ENCODE measurements at regions not wholly inside any gene's neighbourhood (a gene's known extent, or its start where the extent isn't known, plus 50 kb on each side); places are given as distances from the start of the nearest gene placed in this dataset.

- TF ChIP-seq CTCF (IDR thresholded peaks at IDR 0.05; ENCODE audit: control extremely low read depth in 1 of 3, insufficient read depth in 1 of 3, low read depth in 1 of 3, low read length in 3 of 3) (no peak), POLR2A (IDR thresholded peaks at IDR 0.05; ENCODE audit: control extremely low read depth in 1 of 2, low read depth in 2 of 2, low read length in 2 of 2) (no peak), MAFK (IDR thresholded peaks at IDR 0.05; ENCODE audit: low read depth, low read length) (no peak), CTBP2 (IDR thresholded peaks at IDR 0.05; ENCODE audit: borderline replicate concordance, insufficient read depth, insufficient read length, low read length) (no peak), BACH1 (IDR thresholded peaks at IDR 0.05; ENCODE audit: low read length) (no peak), ATF2 (IDR thresholded peaks at IDR 0.05; ENCODE audit: low read length) (no peak), ZNF274 (IDR thresholded peaks at IDR 0.05; ENCODE audit: borderline replicate concordance, extremely low read depth, low read length) (no peak), MAX (IDR thresholded peaks at IDR 0.05) (no peak), CEBPB (IDR thresholded peaks at IDR 0.05; ENCODE audit: low read depth, low read length) (no peak), TEAD4 (IDR thresholded peaks at IDR 0.05; ENCODE audit: low read depth, low read length) (no peak)
Measured at GRCh38 chr5:29113516-29113915, 2075.1 kb upstream of the CDH9 start.

Measured in H1 (cell line).